HCT116 (cell line): ENCODE measurements at regions not wholly inside any gene's neighbourhood (a gene's known extent, or its start where the extent isn't known, plus 50 kb on each side); places are given as distances from the start of the nearest gene placed in this dataset.
"Not testable (repeated sequence)": the region's sequence is repeated elsewhere in the genome, so short reads cannot be mapped to it uniquely, and the experiment has no call there.

Experiments used
- ATAC-seq: fragments of 200-7000 bp; cut with Tn5 transposase; 2 replicates; pipeline ENCODE4 v1.9.1; 2020; ENCODE audit warnings: mild to moderate bottlenecking, moderate library complexity
- BruUV-seq: library from RNA; stranded (reverse); fragments of 400-500 nt; replicated peaks from 2 replicates; lab custom pipeline; 2021; lab: Mats Ljungman, UMichigan
- CTCF ChIA-PET: fragments of 300-600 bp; sonication (Branson Sonifier 250); formaldehyde crosslinking; loops from one replicate; lab custom pipeline; 2021; ENCODE audit warnings: antibody characterized with exemption; lab: Charles Lee
- POLR2A ChIA-PET: fragments of 300-600, 350-600 bp; sonication (Branson Sonifier 250); formaldehyde crosslinking; loops from one replicate; lab custom pipeline; 2021; ENCODE audit warnings: antibody characterized with exemption; lab: Charles Lee
- RAD21 ChIA-PET, 2 experiments: fragments of 300-600 bp; sonication (Branson Sonifier 250); formaldehyde crosslinking; loops; one replicate each; lab custom pipeline; 2023; ENCODE audit warnings: low total read pairs in 2 of 2; ENCODE audit not compliant: uncharacterized antibody in 2 of 2, unreplicated experiment in 2 of 2, low non-redundant PET in 1 of 2; lab: Charles Lee
- DNase-seq: peaks from one replicate; pipeline ENCODE4 v3.0.0-alpha.2; 2010; ENCODE audit warnings: low read depth, low spot score
- H2AFZ ChIP-seq: fragments of 200-600 bp; shearing (Covaris generic), sonication (generic); 2 replicates; pipeline ENCODE4 v1.6.1; 2017; ENCODE audit warnings: low read depth, mixed run types, mixed read lengths, antibody characterized with exemption, low read length; ENCODE audit not compliant: poor library complexity, severe bottlenecking
- H3K27ac ChIP-seq: 2 replicates; pipeline ENCODE4 v1.5.1; 2012; ENCODE audit warnings: low read depth, low read length
- H3K27me3 ChIP-seq: fragments of 200-600 bp; sonication (generic); 2 replicates; pipeline ENCODE4 v1.6.1; 2016; ENCODE audit warnings: mixed run types, low read length, mixed read lengths; ENCODE audit not compliant: insufficient read depth
- H3K36me3 ChIP-seq, 2 experiments: fragments of 200-500 bp in 1 of 2; fragments of 200-600 bp in 1 of 2; sonication (Bioruptor generic) in 1 of 2; sonication (generic) in 1 of 2; 2 replicates each; pipeline versions ENCODE4 v1.5.1 to v1.6.1; 2014 to 2016; ENCODE audit warnings: low read length in 2 of 2, inconsistent platforms in 1 of 2, mixed read lengths in 1 of 2, mixed run types in 1 of 2; ENCODE audit not compliant: insufficient read depth in 2 of 2, control insufficient read depth in 1 of 2
- H3K4me1 ChIP-seq, 2 experiments: fragments of 200-600 bp in 1 of 2; sonication (generic) in 1 of 2; 2 replicates each; pipeline versions ENCODE4 v1.5.1 to v1.6.1; 2012 to 2017; ENCODE audit warnings: low read length in 2 of 2, inconsistent platforms in 1 of 2, mild to moderate bottlenecking in 1 of 2, mixed read lengths in 1 of 2, mixed run types in 1 of 2, moderate library complexity in 1 of 2; ENCODE audit not compliant: insufficient read depth in 2 of 2, control insufficient read depth in 1 of 2
- H3K4me2 ChIP-seq: fragments of 200-600 bp; sonication (generic); 2 replicates; pipeline ENCODE4 v1.6.1; 2017; ENCODE audit warnings: mixed run types, low read length, mixed read lengths
- H3K4me3 ChIP-seq, 2 experiments: fragments of 200-600 bp in 1 of 2; sonication (generic) in 1 of 2; replicated peaks in 1 of 2; 2 replicates each; pipeline ENCODE4 v1.5.1; 2011 to 2016; ENCODE audit warnings: low read length in 2 of 2, control low read depth in 1 of 2, low read depth in 1 of 2, mild to moderate bottlenecking in 1 of 2, mixed read lengths in 1 of 2, mixed run types in 1 of 2
- H3K79me2 ChIP-seq: fragments of 200-600 bp; sonication (generic); 2 replicates; pipeline ENCODE4 v1.6.1; 2017; ENCODE audit warnings: mild to moderate bottlenecking, mixed run types, low read length, moderate library complexity, mixed read lengths; ENCODE audit not compliant: insufficient read depth
- H3K9ac ChIP-seq: fragments of 200-600 bp; sonication (generic); 2 replicates; pipeline ENCODE4 v1.6.1; 2016; ENCODE audit warnings: low read length, mixed read lengths
- H3K9me2 ChIP-seq: fragments of 200-600 bp; sonication (generic), shearing (Covaris generic); 2 replicates; pipeline ENCODE4 v1.6.1; 2017; ENCODE audit warnings: mixed run types, mild to moderate bottlenecking, moderate library complexity; ENCODE audit not compliant: insufficient read depth
- H3K9me3 ChIP-seq, 2 experiments: fragments of 200-500 bp in 1 of 2; fragments of 200-600 bp in 1 of 2; sonication (Bioruptor generic) in 1 of 2; sonication (generic) in 1 of 2; 2 replicates each; pipeline ENCODE4 v1.6.1; 2014 to 2017; ENCODE audit warnings: low read length in 2 of 2, mixed read lengths in 2 of 2, inconsistent platforms in 1 of 2, low read depth in 1 of 2, mild to moderate bottlenecking in 1 of 2, mixed run types in 1 of 2, moderate library complexity in 1 of 2; ENCODE audit not compliant: control insufficient read depth in 1 of 2, insufficient read depth in 1 of 2
- H4K20me1 ChIP-seq: fragments of 200-600 bp; sonication (generic), shearing (Covaris generic); 2 replicates; pipeline ENCODE4 v1.6.1; 2017; ENCODE audit warnings: mixed run types, mild to moderate bottlenecking, moderate library complexity; ENCODE audit not compliant: insufficient read depth
- CTCF ChIP-seq, 3 experiments: fragments of 200-600 bp in 1 of 3; sonication (generic) in 1 of 3; IDR thresholded peaks in 2 of 3; conservative IDR thresholded peaks in 1 of 3; 2 replicates each; pipeline ENCODE4 v1.5.1; 2012 to 2017; ENCODE audit warnings: low read depth in 2 of 3, low read length in 2 of 3, antibody characterized with exemption in 1 of 3, borderline replicate concordance in 1 of 3, control low read depth in 1 of 3, mild to moderate bottlenecking in 1 of 3, mixed read lengths in 1 of 3, mixed run types in 1 of 3, moderate library complexity in 1 of 3; ENCODE audit not compliant: insufficient read depth in 1 of 3
- EGR1 ChIP-seq: IDR thresholded peaks from 2 replicates; pipeline ENCODE4 v1.6.1; 2012; ENCODE audit warnings: low read depth
- EZH2 ChIP-seq: fragments of 200-600 bp; sonication (generic); IDR thresholded peaks from 2 replicates; pipeline ENCODE4 v1.6.1; 2017; ENCODE audit warnings: antibody characterized with exemption, mixed run types
- EZH2phosphoT487 ChIP-seq: fragments of 200-600 bp; IDR thresholded peaks from 2 replicates; pipeline ENCODE4 v1.6.1; 2018; ENCODE audit warnings: antibody characterized with exemption, borderline replicate concordance
- JUND ChIP-seq: IDR thresholded peaks from 2 replicates; pipeline ENCODE4 v1.6.1; 2012
- SIN3A ChIP-seq: IDR thresholded peaks from 2 replicates; pipeline ENCODE4 v1.6.1; 2012; ENCODE audit warnings: low read depth
- YY1 ChIP-seq: IDR thresholded peaks from 2 replicates; pipeline ENCODE4 v1.6.1; 2011; ENCODE audit warnings: low read length, low read depth, moderate library complexity, mild to moderate bottlenecking; ENCODE audit not compliant: insufficient replicate concordance; ENCODE audit errors: extremely low read depth
- ZFX ChIP-seq: fragments of 450-650 bp; IDR thresholded peaks from 2 replicates; pipeline ENCODE4 v1.6.1; 2017
- ZNF274 ChIP-seq: fragments of 200-500 bp; sonication (Bioruptor generic); IDR thresholded peaks from 2 replicates; pipeline ENCODE4 v1.6.1; 2014; ENCODE audit warnings: mild to moderate bottlenecking, low read depth, low read length, inconsistent platforms
- intact Hi-C: fragments of 100-400 bp; cut with micrococcal nuclease; formaldehyde crosslinking; loops from 2 replicates; pipeline ENCODE4 v1.10.0; 2022

- RAD21 ChIA-PET = no interaction called here
- Histone ChIP-seq H3K9me2 (no peaks in the 10 kb centered on the region), H3K4me1 (no peaks in the 10 kb centered on the region), H3K79me2 (no peaks in the 10 kb centered on the region), H3K9ac (no peak overlapping the region), H3K4me2 (no peak overlapping the region), H4K20me1 (no peaks in the 10 kb centered on the region), H3K27me3 (no peaks in the 10 kb centered on the region), H3K9me3 (peaks cover 12 to 13% of the 10 kb centered on the region in 2 experiments; a peak in 2 of 4 replicates), H2AFZ (no peak overlapping the region), H3K36me3 (no peaks in the 10 kb centered on the region), H3K4me3 (no peak overlapping the region), H3K27ac (no peak overlapping the region)
- POLR2A ChIA-PET = no interaction called here
- no TSS peak for BruUV-seq
- intact Hi-C loops = no loop called here
- TF ChIP-seq EZH2 (no peak), YY1 (no peak), EGR1 (no peak), EZH2phosphoT487 (no peak), ZNF274 (no peak), ZFX (no peak), SIN3A (no peak), JUND (no peak)
- DNase-seq = no peak
- ATAC-seq = no peak
- CTCF ChIA-PET = no interaction called here
These were observed 376.3 kb downstream of the AMY1C start for GRCh38 chr1:104125970-104126369.

- H3K9me2 ChIP-seq = no peaks in the 10 kb centered on the region
- H3K4me1 ChIP-seq = no peaks in the 10 kb centered on the region
- no TSS peak for BruUV-seq
- ChIA-PET POLR2A (no interaction called here), RAD21 (no interaction called here), CTCF (no interaction called here)
- ATAC-seq = no peak
- H2AFZ ChIP-seq = no peak overlapping the region
- H3K4me2 ChIP-seq = no peak overlapping the region
- H3K27me3 ChIP-seq = no peaks in the 10 kb centered on the region
- H3K9me3 ChIP-seq = peaks cover 5 to 18% of the 10 kb centered on the region in 2 experiments; a peak in 2 of 4 replicates
- intact Hi-C loops = no loop called here
- H3K4me3 ChIP-seq = no peak overlapping the region
- H3K27ac ChIP-seq = no peak overlapping the region
- no peaks in the 10 kb centered on the region for H3K36me3 ChIP-seq
- no peak overlapping the region for H3K9ac ChIP-seq
- TF ChIP-seq CTCF (IDR thresholded peaks at IDR 0.05 in 2 of 3, conservative IDR thresholded peaks at IDR 0.05 in 1 of 3; ENCODE audit: borderline replicate concordance in 1 of 3, insufficient read depth in 1 of 3, low read depth in 2 of 3, low read length in 2 of 3) (peak in 1 of 3 experiments; percentile 17; a peak in 1 of 6 replicates), EZH2 (no peak)
- no peak for DNase-seq
- H3K79me2 ChIP-seq = no peaks in the 10 kb centered on the region
- H4K20me1 ChIP-seq = no peaks in the 10 kb centered on the region; the same call in 1 of the 2 replicates
These were observed 382.8 kb downstream of the AMY1C start for GRCh38 chr1:104132382-104132973.

- H3K9ac ChIP-seq, BruUV-seq, H3K36me3 ChIP-seq, intact Hi-C loops, H3K79me2 ChIP-seq, H4K20me1 ChIP-seq, DNase-seq, H3K4me2 ChIP-seq, H3K27ac ChIP-seq, CTCF ChIA-PET, H3K4me3 ChIP-seq, POLR2A ChIA-PET, H3K9me2 ChIP-seq, H3K27me3 ChIP-seq, RAD21 ChIA-PET, H2AFZ ChIP-seq, ATAC-seq, H3K4me1 ChIP-seq: not testable (repeated sequence)
- peaks cover 5 to 11% of the 10 kb centered on the region in 2 experiments; a peak in 2 of 4 replicates for H3K9me3 ChIP-seq
These were observed 385.3 kb downstream of the AMY1C start for GRCh38 chr1:104135036-104135435.
